Astrocyte (in vitro differentiated cells and primary cell): ENCODE measurements at regions not wholly inside any gene's neighbourhood (a gene's known extent, or its start where the extent isn't known, plus 50 kb on each side); places are given as distances from the start of the nearest gene placed in this dataset.
A peak's percentile ranks its signal among the peaks of the same experiment; 100 is the strongest.
"Not testable (repeated sequence)": the region's sequence is repeated elsewhere in the genome, so short reads cannot be mapped to it uniquely, and the experiment has no call there.

Source experiments
- DNase-seq: peaks from one replicate; pipeline ENCODE4 v3.0.0-alpha.2; 2010; ENCODE audit warnings: low read depth
- FAIRE-seq: peaks from 2 replicates; lab custom pipeline; 2011; peaks lifted over from hg19 to GRCh38; lab: Jason Lieb, UNC
- H2AFZ ChIP-seq: 2 replicates; pipeline ENCODE4 v1.6.0; 2012; ENCODE audit warnings: low read depth, low read length, inconsistent platforms
- H3K27ac ChIP-seq: 2 replicates; pipeline ENCODE4 v1.5.1; 2011; ENCODE audit warnings: low read depth, low read length, inconsistent platforms
- H3K27me3 ChIP-seq: 2 replicates; pipeline ENCODE4 v1.6.0; 2011; ENCODE audit warnings: low read length, inconsistent platforms; ENCODE audit not compliant: insufficient read depth
- H3K36me3 ChIP-seq: 2 replicates; pipeline ENCODE4 v1.5.1; 2011; ENCODE audit warnings: low read length, inconsistent platforms; ENCODE audit not compliant: insufficient read depth
- H3K4me1 ChIP-seq: 2 replicates; pipeline ENCODE4 v1.5.1; 2011; ENCODE audit warnings: low read length, inconsistent platforms; ENCODE audit not compliant: insufficient read depth
- H3K4me2 ChIP-seq: 2 replicates; pipeline ENCODE4 v1.6.0; 2012; ENCODE audit warnings: low read length, inconsistent platforms
- H3K4me3 ChIP-seq: 2 replicates; pipeline ENCODE4 v1.5.1; 2011; ENCODE audit warnings: low read depth, mild to moderate bottlenecking, low read length, inconsistent platforms; ENCODE audit not compliant: insufficient read depth
- H3K79me2 ChIP-seq: 2 replicates; pipeline ENCODE4 v1.6.0; 2012; ENCODE audit warnings: mild to moderate bottlenecking, low read length, inconsistent platforms; ENCODE audit not compliant: insufficient read depth
- H3K9ac ChIP-seq: 2 replicates; pipeline ENCODE4 v1.6.0; 2012; ENCODE audit warnings: mild to moderate bottlenecking, low read length, inconsistent platforms
- H3K9me3 ChIP-seq: 2 replicates; pipeline ENCODE4 v1.5.1; 2012; ENCODE audit warnings: low read depth, mild to moderate bottlenecking, low read length, inconsistent platforms; ENCODE audit not compliant: insufficient read depth
- H4K20me1 ChIP-seq: 2 replicates; pipeline ENCODE4 v1.6.0; 2012; ENCODE audit warnings: low read length, inconsistent platforms; ENCODE audit not compliant: insufficient read depth
- H3K27ac Mint-ChIP-seq: one replicate; pipeline ENCODE4 v1.8.0; 2021; ENCODE audit warnings: mild to moderate bottlenecking, mixed read lengths; ENCODE audit not compliant: unreplicated experiment
- H3K27me3 Mint-ChIP-seq: one replicate; pipeline ENCODE4 v1.8.0; 2021; ENCODE audit warnings: low read depth, mixed read lengths; ENCODE audit not compliant: unreplicated experiment
- H3K36me3 Mint-ChIP-seq: one replicate; pipeline ENCODE4 v1.8.0; 2021; ENCODE audit warnings: low read depth, mixed read lengths; ENCODE audit not compliant: unreplicated experiment
- H3K4me1 Mint-ChIP-seq: one replicate; pipeline ENCODE4 v1.8.0; 2021; ENCODE audit warnings: low read depth, mixed read lengths; ENCODE audit not compliant: unreplicated experiment
- H3K4me3 Mint-ChIP-seq: one replicate; pipeline ENCODE4 v1.8.0; 2021; ENCODE audit warnings: mild to moderate bottlenecking, moderate library complexity, mixed read lengths; ENCODE audit not compliant: unreplicated experiment
- H3K9me3 Mint-ChIP-seq: one replicate; pipeline ENCODE4 v1.8.0; 2021; ENCODE audit warnings: mild to moderate bottlenecking, mixed read lengths; ENCODE audit not compliant: unreplicated experiment
- EZH2 ChIP-seq: IDR thresholded peaks from 2 replicates; pipeline ENCODE4 v1.6.1; 2012; ENCODE audit warnings: mild to moderate bottlenecking, low read length, inconsistent platforms; ENCODE audit not compliant: insufficient read depth
- TF ChIP-seq, protein P1 (sequence below): IDR thresholded peaks from 2 replicates; pipeline ENCODE4 v1.5.1; 2011; ENCODE audit warnings: low read depth, mild to moderate bottlenecking, inconsistent platforms, low read length, moderate library complexity; ENCODE audit not compliant: insufficient read depth

DNA sequence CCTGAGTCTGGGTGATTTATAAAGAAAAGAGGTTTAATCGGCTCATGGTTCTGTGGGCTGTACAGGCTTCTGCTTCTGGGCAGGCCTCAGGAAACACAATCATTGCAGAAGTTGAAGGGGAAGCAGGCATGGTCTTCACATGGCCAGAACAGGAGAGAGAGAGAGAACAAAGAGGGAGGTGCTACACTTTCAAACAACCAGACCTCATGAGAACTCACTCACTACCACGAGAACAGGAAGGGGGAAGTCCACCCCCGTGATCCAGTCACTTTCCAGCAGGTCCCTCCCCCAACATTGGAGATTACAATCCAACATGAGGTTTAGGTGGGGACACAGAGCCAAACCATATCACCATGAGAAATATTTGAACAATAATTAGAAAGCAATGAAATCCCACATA, 222.9 kb downstream of the FAM72C start:
- H3K36me3 Mint-ChIP-seq: no peaks in the 10 kb centered on the region
- Histone ChIP-seq H3K9ac (no peak overlapping the region), H3K4me1 (no peaks in the 10 kb centered on the region), H3K9me3 (no peaks in the 10 kb centered on the region), H3K4me2 (no peak overlapping the region), H3K27me3 (no peaks in the 10 kb centered on the region), H3K36me3 (no peaks in the 10 kb centered on the region), H3K4me3 (no peak overlapping the region), H4K20me1 (no peaks in the 10 kb centered on the region), H2AFZ (no peak overlapping the region), H3K27ac (no peak overlapping the region), H3K79me2 (no peaks in the 10 kb centered on the region)
- DNase-seq (no peak), FAIRE-seq (no peak)
- H3K27ac Mint-ChIP-seq: no peak overlapping the region
- no peak overlapping the region for H3K4me3 Mint-ChIP-seq
- H3K4me1 Mint-ChIP-seq: no peaks in the 10 kb centered on the region
- no peaks in the 10 kb centered on the region for H3K9me3 Mint-ChIP-seq
- no peak for TF ChIP-seq EZH2
- TF ChIP-seq, protein P1, sequence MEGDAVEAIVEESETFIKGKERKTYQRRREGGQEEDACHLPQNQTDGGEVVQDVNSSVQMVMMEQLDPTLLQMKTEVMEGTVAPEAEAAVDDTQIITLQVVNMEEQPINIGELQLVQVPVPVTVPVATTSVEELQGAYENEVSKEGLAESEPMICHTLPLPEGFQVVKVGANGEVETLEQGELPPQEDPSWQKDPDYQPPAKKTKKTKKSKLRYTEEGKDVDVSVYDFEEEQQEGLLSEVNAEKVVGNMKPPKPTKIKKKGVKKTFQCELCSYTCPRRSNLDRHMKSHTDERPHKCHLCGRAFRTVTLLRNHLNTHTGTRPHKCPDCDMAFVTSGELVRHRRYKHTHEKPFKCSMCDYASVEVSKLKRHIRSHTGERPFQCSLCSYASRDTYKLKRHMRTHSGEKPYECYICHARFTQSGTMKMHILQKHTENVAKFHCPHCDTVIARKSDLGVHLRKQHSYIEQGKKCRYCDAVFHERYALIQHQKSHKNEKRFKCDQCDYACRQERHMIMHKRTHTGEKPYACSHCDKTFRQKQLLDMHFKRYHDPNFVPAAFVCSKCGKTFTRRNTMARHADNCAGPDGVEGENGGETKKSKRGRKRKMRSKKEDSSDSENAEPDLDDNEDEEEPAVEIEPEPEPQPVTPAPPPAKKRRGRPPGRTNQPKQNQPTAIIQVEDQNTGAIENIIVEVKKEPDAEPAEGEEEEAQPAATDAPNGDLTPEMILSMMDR: no peak
- no peaks in the 10 kb centered on the region for H3K27me3 Mint-ChIP-seq

DNA sequence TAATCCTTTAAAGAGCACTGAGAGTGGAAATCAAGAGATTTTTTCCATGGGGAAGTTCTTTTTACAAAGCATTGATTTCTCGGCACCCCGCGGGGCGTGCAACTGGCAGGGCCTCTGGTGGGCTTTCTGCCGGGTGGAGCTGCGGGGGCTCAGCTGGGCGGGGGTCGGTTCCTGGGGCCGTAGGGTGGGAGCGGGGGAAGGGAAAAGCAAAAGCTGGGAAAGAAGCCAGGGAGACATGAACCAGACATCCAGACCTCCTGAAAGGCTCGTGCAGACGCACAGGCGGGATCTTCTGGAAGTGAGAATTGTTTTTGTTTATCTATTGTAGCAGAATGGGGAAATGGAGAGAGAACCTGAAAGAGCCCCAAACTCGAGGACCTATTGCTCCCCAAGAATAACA, 235.2 kb downstream of the FAM72C start:
- no peak overlapping the region for H2AFZ ChIP-seq
- H3K36me3 ChIP-seq: no peaks in the 10 kb centered on the region
- peak overlapping the region; percentile 90 for H3K4me3 Mint-ChIP-seq
- no peaks in the 10 kb centered on the region for H3K79me2 ChIP-seq
- no peak overlapping the region for H3K4me3 ChIP-seq
- no peaks in the 10 kb centered on the region for H3K4me1 Mint-ChIP-seq
- FAIRE-seq (no peak), DNase-seq (no peak)
- H3K27me3 Mint-ChIP-seq: no peaks in the 10 kb centered on the region
- H3K4me2 ChIP-seq: no peak overlapping the region
- no peaks in the 10 kb centered on the region for H4K20me1 ChIP-seq
- H3K9me3 Mint-ChIP-seq: no peaks in the 10 kb centered on the region
- H3K9me3 ChIP-seq: no peaks in the 10 kb centered on the region
- H3K9ac ChIP-seq: no peak overlapping the region
- H3K36me3 Mint-ChIP-seq: no peaks in the 10 kb centered on the region
- TF ChIP-seq EZH2: no peak
- TF ChIP-seq, protein P1: no peak
- no peaks in the 10 kb centered on the region for H3K4me1 ChIP-seq
- H3K27me3 ChIP-seq: peaks cover 2% of the 10 kb centered on the region
- peak overlapping the region; percentile 34 for H3K27ac Mint-ChIP-seq
- no peak overlapping the region for H3K27ac ChIP-seq

DNA sequence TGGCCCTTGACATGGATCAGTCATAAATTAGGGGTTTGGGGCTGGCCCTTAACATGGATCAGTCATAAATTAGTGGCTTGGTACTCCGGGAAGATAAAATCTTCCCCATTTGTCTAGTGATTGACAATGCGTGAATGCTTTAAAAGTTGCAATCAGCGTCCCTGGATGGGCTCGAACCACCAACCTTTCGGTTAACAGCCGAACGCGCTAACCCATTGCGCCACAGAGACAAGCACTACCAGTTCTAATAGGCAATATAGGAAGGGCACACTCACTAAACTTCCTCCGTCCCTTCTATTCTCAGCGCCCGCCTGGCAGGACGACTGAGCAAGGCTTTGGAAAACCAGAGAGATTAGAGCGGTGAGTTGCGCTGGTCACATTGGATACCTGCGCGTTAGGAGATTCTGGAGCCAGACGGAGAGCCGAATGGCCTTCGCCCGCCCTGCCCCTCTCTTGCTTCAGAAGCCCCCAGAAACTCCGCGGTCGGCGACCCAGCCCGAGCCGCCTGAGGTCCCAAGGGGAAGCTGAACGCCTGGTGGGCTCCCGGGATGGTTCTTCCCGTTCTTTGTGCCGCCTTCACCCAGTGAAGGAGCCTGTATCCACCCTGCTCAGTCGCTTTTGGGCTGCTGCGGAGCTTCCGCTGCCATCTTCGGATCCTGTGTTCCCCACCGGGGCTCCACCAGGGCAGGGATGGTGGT, 235.9 kb downstream of the FAM72C start:
- H3K4me1 Mint-ChIP-seq: no peaks in the 10 kb centered on the region
- Histone ChIP-seq H3K4me2 (no peak overlapping the region), H3K27ac (no peak overlapping the region), H3K27me3 (peaks cover 2% of the 10 kb centered on the region), H3K4me3 (no peak overlapping the region), H3K9me3 (no peaks in the 10 kb centered on the region), H3K4me1 (no peaks in the 10 kb centered on the region), H4K20me1 (no peaks in the 10 kb centered on the region), H2AFZ (no peak overlapping the region), H3K79me2 (no peaks in the 10 kb centered on the region), H3K9ac (no peak overlapping the region), H3K36me3 (no peaks in the 10 kb centered on the region)
- no peak for TF ChIP-seq EZH2
- TF ChIP-seq, protein P1: no peak
- H3K36me3 Mint-ChIP-seq: no peaks in the 10 kb centered on the region
- no peaks in the 10 kb centered on the region for H3K9me3 Mint-ChIP-seq
- DNase-seq: no peak
- H3K27ac Mint-ChIP-seq: peak overlapping the region; percentile 34
- no peaks in the 10 kb centered on the region for H3K27me3 Mint-ChIP-seq
- FAIRE-seq: no peak
- peak overlapping the region; percentile 90 for H3K4me3 Mint-ChIP-seq

DNA sequence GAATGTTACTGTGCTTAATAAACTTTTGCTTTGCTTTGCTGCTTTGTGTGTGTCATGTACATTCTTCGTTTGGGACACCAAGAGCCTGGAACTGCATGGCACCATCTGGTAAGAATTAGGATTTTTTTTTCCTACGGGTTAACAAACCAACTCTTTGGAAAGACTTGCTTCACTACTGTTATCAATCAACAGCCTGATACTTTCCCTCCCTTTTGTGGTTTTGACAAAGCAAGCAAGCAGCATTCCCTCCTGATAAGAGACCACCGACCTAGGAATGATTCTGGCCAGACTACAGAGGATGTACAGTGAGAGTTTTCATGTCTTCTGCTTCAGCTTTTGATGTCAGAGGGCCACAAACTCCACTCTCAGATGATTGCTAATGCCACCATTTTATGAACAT, 237.5 kb downstream of the FAM72C start:
- H3K4me1 ChIP-seq, H3K4me2 ChIP-seq, FAIRE-seq, H4K20me1 ChIP-seq, H3K36me3 ChIP-seq, H3K4me1 Mint-ChIP-seq, H3K4me3 Mint-ChIP-seq, H3K27me3 ChIP-seq, H3K9ac ChIP-seq, H3K27me3 Mint-ChIP-seq, H3K27ac Mint-ChIP-seq, H3K27ac ChIP-seq, H3K4me3 ChIP-seq, H3K9me3 Mint-ChIP-seq, H2AFZ ChIP-seq, H3K36me3 Mint-ChIP-seq, H3K9me3 ChIP-seq, DNase-seq, H3K79me2 ChIP-seq: not testable (repeated sequence)
